PC-9 (cell line): ENCODE measurements at regions not wholly inside any gene's neighbourhood (a gene's known extent, or its start where the extent isn't known, plus 50 kb on each side); places are given as distances from the start of the nearest gene placed in this dataset.

ENCODE experiments used
- BruUV-seq: library from RNA; stranded (reverse); fragments of 400-500 nt; replicated peaks from 2 replicates; lab custom pipeline; 2021; lab: Mats Ljungman, UMichigan
- CTCF ChIA-PET: fragments of 300-600 bp; sonication (Branson Sonifier 250); formaldehyde crosslinking; loops from one replicate; lab custom pipeline; 2022; ENCODE audit warnings: antibody characterized with exemption; lab: Charles Lee
- POLR2A ChIA-PET: fragments of 300-600 bp; sonication (Branson Sonifier 250); formaldehyde crosslinking; loops from one replicate; lab custom pipeline; 2022; ENCODE audit warnings: antibody characterized with exemption; ENCODE audit not compliant: unreplicated experiment; lab: Charles Lee
- DNase-seq, 2 experiments: peaks; one replicate each; pipeline versions ENCODE4 v3.0.0 to v3.0.0-alpha.2; 2015 to 2022; ENCODE audit warnings: mixed read lengths in 1 of 2
- H2AFZ ChIP-seq: fragments of 200-600 bp; sonication (generic); 2 replicates; pipeline ENCODE4 v1.8.1; 2017; ENCODE audit warnings: antibody characterized with exemption
- H3F3A ChIP-seq: fragments of 200-600 bp; sonication (generic); 2 replicates; pipeline ENCODE4 v1.8.1; 2017; ENCODE audit warnings: antibody characterized with exemption, mild to moderate bottlenecking, low read depth; ENCODE audit not compliant: insufficient read depth
- H3K27ac ChIP-seq: fragments of 200-600 bp; sonication (generic); 2 replicates; pipeline ENCODE4 v1.6.1; 2016; ENCODE audit warnings: mixed run types
- H3K27me3 ChIP-seq: fragments of 200-600 bp; sonication (generic); 2 replicates; pipeline ENCODE4 v1.6.1; 2016; ENCODE audit warnings: low read depth, mixed run types; ENCODE audit not compliant: insufficient read depth
- H3K36me3 ChIP-seq: fragments of 200-600 bp; sonication (generic); 2 replicates; pipeline ENCODE4 v1.6.1; 2016; ENCODE audit warnings: low read depth, mixed run types
- H3K4me1 ChIP-seq: fragments of 200-600 bp; sonication (generic); replicated peaks from 2 replicates; pipeline ENCODE4 v1.6.1; 2016; ENCODE audit warnings: mixed run types; ENCODE audit not compliant: insufficient read depth
- H3K4me2 ChIP-seq: fragments of 200-600 bp; sonication (generic); 2 replicates; pipeline ENCODE4 v1.6.1; 2017; ENCODE audit warnings: mixed run types
- H3K4me3 ChIP-seq: fragments of 200-600 bp; sonication (generic); 2 replicates; pipeline ENCODE4 v1.6.1; 2016; ENCODE audit warnings: mixed run types
- H3K79me2 ChIP-seq: fragments of 200-600 bp; sonication (generic); 2 replicates; pipeline ENCODE4 v1.6.1; 2017; ENCODE audit warnings: low read depth, mixed run types
- H3K9me2 ChIP-seq: fragments of 200-600 bp; sonication (generic); 2 replicates; pipeline ENCODE4 v1.8.1; 2017; ENCODE audit warnings: mild to moderate bottlenecking; ENCODE audit not compliant: insufficient read depth
- H3K9me3 ChIP-seq: fragments of 200-600 bp; sonication (generic); 2 replicates; pipeline ENCODE4 v1.8.1; 2016; ENCODE audit warnings: low read depth; ENCODE audit not compliant: insufficient read depth
- H4K20me1 ChIP-seq: fragments of 200-600 bp; sonication (generic); 2 replicates; pipeline ENCODE4 v1.8.1; 2017; ENCODE audit not compliant: insufficient read depth
- EZH2 ChIP-seq: fragments of 200-600 bp; sonication (generic); IDR thresholded peaks from 2 replicates; pipeline ENCODE4 v1.8.0; 2017; ENCODE audit warnings: antibody characterized with exemption, low read depth
- intact Hi-C: fragments of 100-400 bp; cut with micrococcal nuclease; formaldehyde crosslinking; loops from one replicate; pipeline ENCODE4 v1.10.0; 2022; ENCODE audit not compliant: unreplicated experiment
- TF ChIP-seq, protein P1 (sequence below): fragments of 200-600 bp; sonication (generic); conservative IDR thresholded peaks from 2 replicates; pipeline ENCODE4 v1.6.1; 2017; ENCODE audit warnings: mixed run types, antibody characterized with exemption, mild to moderate bottlenecking, moderate library complexity

DNA sequence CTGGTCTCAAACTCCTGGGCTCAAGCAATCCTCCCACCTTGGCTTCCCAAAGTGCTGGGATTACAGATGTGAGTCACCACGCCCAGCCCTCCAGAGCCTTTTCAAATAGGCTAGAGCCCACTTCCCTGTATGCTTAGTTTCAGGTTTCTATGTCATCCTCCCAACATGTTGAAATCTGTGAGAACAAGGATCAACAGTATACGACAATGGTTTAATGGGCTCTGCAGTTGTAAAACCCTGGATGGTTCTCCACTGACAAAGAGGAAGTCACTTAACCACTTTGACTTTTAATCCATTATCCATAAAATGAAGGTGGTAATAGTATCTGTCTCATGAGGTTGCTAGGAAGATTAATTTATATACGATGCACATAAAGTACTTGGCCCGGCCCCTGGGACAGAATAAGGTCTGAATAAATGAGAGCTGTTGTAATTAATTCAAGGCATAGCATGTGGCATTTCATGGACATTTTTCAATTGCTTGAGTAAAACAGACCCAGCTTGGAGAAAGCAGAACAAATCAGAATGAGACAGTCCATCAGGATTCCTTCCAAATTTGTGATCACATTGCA lies 113.9 kb upstream of the ZNF648 start:
- H3K4me2 ChIP-seq, result peak overlapping the region; percentile 7; the same call in 1 of the 2 replicates
- no peaks in the 10 kb centered on the region for H3K9me2 ChIP-seq
- peak overlapping the region; percentile 56 for H3K27ac ChIP-seq
- no peak overlapping the region for H2AFZ ChIP-seq
- ChIA-PET POLR2A (interaction anchor here (0.7 kb wide), 1 partner anchor 1251 kb away, joined by 3 read pairs; no protein-coding TSS in a partner anchor), CTCF (no interaction called here)
- BruUV-seq, result no TSS peak
- H3K4me1 ChIP-seq, result peaks cover 24% of the 10 kb centered on the region
- peak; percentile 37 to 95 for DNase-seq
- intact Hi-C loops, result no loop called here
- H3K36me3 ChIP-seq, result no peaks in the 10 kb centered on the region
- H3F3A ChIP-seq, result peaks cover 17% of the 10 kb centered on the region
- no peak for TF ChIP-seq EZH2
- no peaks in the 10 kb centered on the region for H3K9me3 ChIP-seq
- no peak overlapping the region for H3K4me3 ChIP-seq
- H3K27me3 ChIP-seq, result no peaks in the 10 kb centered on the region
- H4K20me1 ChIP-seq, result no peaks in the 10 kb centered on the region
- H3K79me2 ChIP-seq, result no peaks in the 10 kb centered on the region

DNA sequence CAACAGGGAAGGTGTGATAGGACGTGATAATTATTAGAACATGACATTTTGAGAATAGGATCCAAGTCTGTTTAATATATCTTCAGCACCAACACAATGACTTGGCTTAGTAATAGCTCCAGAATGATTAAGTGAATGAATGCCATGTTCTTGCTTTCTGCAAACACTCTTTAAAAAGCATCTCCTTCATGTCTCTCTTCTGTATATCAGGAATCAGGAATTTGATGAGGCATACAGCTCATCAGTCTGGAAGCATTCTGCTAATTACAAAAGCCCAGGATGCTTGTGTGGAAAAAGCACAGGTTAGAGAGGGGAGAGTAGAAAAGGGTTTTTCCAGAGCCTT lies 113.0 kb upstream of the ZNF648 start:
- Histone ChIP-seq H3F3A (peaks cover 17% of the 10 kb centered on the region), H3K27me3 (no peaks in the 10 kb centered on the region), H4K20me1 (no peaks in the 10 kb centered on the region), H3K27ac (no peak overlapping the region), H3K9me3 (no peaks in the 10 kb centered on the region), H3K4me2 (no peak overlapping the region), H2AFZ (no peak overlapping the region), H3K9me2 (no peaks in the 10 kb centered on the region), H3K79me2 (no peaks in the 10 kb centered on the region), H3K4me1 (peaks cover 15% of the 10 kb centered on the region), H3K36me3 (no peaks in the 10 kb centered on the region), H3K4me3 (no peak overlapping the region)
- intact Hi-C loops, result no loop called here
- POLR2A ChIA-PET, result no interaction called here
- DNase-seq, result no peak
- BruUV-seq, result no TSS peak
- TF ChIP-seq, protein P1, sequence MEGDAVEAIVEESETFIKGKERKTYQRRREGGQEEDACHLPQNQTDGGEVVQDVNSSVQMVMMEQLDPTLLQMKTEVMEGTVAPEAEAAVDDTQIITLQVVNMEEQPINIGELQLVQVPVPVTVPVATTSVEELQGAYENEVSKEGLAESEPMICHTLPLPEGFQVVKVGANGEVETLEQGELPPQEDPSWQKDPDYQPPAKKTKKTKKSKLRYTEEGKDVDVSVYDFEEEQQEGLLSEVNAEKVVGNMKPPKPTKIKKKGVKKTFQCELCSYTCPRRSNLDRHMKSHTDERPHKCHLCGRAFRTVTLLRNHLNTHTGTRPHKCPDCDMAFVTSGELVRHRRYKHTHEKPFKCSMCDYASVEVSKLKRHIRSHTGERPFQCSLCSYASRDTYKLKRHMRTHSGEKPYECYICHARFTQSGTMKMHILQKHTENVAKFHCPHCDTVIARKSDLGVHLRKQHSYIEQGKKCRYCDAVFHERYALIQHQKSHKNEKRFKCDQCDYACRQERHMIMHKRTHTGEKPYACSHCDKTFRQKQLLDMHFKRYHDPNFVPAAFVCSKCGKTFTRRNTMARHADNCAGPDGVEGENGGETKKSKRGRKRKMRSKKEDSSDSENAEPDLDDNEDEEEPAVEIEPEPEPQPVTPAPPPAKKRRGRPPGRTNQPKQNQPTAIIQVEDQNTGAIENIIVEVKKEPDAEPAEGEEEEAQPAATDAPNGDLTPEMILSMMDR, result no peak
- no peak for TF ChIP-seq EZH2
- CTCF ChIA-PET, result no interaction called here

DNA sequence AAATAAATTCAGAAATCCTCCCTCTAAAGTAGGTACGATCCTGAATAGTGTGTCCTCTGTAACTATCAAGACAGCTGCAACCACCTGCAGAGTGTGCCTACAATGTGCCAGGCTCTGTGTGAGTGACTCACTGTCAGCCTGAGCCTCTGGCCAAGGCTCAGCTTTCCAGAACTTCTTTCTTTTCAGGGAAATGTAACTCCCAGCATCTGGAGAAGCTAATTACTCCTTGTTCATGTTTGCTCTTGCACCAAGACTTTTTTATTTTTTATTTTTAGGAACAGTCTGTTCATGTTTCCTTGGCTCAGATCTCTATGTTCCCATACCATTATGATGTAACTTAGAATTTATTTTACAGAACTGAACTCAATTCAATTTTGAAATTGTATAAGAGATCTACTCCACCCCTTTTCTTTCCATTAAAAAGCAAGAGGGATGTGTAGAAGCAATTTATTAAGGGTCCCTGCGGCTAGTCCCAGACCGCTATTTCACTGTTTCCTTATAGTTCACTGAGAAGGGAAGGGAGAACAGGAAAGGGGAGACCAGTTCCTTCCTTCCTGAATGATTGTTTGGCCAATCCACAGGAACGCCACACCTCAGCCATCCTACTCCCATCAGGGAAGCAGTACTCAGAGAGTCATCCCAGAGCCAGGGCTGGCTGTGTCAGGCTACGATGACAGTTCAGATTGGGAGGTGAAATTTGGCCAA lies 112.4 kb upstream of the ZNF648 start:
- Histone ChIP-seq H3K4me1 (peaks cover 15% of the 10 kb centered on the region), H3K9me3 (no peaks in the 10 kb centered on the region), H3K36me3 (no peaks in the 10 kb centered on the region), H3F3A (peaks cover 17% of the 10 kb centered on the region), H3K4me2 (no peak overlapping the region), H3K27ac (no peak overlapping the region), H3K4me3 (no peak overlapping the region), H3K79me2 (no peaks in the 10 kb centered on the region), H4K20me1 (no peaks in the 10 kb centered on the region), H3K27me3 (no peaks in the 10 kb centered on the region), H2AFZ (no peak overlapping the region), H3K9me2 (no peaks in the 10 kb centered on the region)
- ChIA-PET POLR2A (no interaction called here), CTCF (no interaction called here)
- no TSS peak for BruUV-seq
- DNase-seq, result no peak
- TF ChIP-seq, protein P1, result no peak
- TF ChIP-seq EZH2, result no peak
- intact Hi-C loops, result no loop called here
